ENCODE measurements at regions not wholly inside any gene's neighbourhood (a gene's known extent, or its start where the extent isn't known, plus 50 kb on each side); places are given as distances from the start of the nearest gene placed in this dataset.
A peak's percentile ranks its signal among the peaks of the same experiment; 100 is the strongest.

GRCh38 chr17:71902894-71903506, 217.8 kb upstream of the SOX9 start:
- peak; percentile 64 for DNase-seq (ENCODE audit: low read depth)

GRCh38 chr17:71905376-71906031, 215.3 kb upstream of the SOX9 start:
- no peak for DNase-seq (ENCODE audit: low read depth)

GRCh38 chr17:71909155-71909554, 211.7 kb upstream of the SOX9 start:
- no peak for DNase-seq (ENCODE audit: low read depth)

GRCh38 chr17:71910002-71910401, 210.8 kb upstream of the SOX9 start:
- DNase-seq (ENCODE audit: low read depth): no peak

GRCh38 chr17:71914042-71914441, 206.8 kb upstream of the SOX9 start:
- DNase-seq (ENCODE audit: low read depth): no peak

- no peak for DNase-seq (ENCODE audit: low read depth)
Observed at GRCh38 chr17:71914812-71915211, 206.0 kb upstream of the SOX9 start.

- DNase-seq (ENCODE audit: low read depth): no peak
Observed at GRCh38 chr17:71917715-71918114, 203.1 kb upstream of the SOX9 start.

- no peak for DNase-seq (ENCODE audit: low read depth)
Observed at GRCh38 chr17:71919186-71919585, 201.6 kb upstream of the SOX9 start.

- peak; percentile 50 for DNase-seq (ENCODE audit: low read depth)
Observed at GRCh38 chr17:71919896-71920295, 200.9 kb upstream of the SOX9 start.

- DNase-seq (ENCODE audit: low read depth): peak; percentile 84
Observed at GRCh38 chr17:71921796-71922195, 199.0 kb upstream of the SOX9 start.

GRCh38 chr17:71922439-71922838, 198.4 kb upstream of the SOX9 start:
- DNase-seq (ENCODE audit: low read depth): peak; percentile 99

- peak; percentile 91 for DNase-seq (ENCODE audit: low read depth)
Observed at GRCh38 chr17:71926746-71927398, 193.9 kb upstream of the SOX9 start.

GRCh38 chr17:71933306-71933705, 187.5 kb upstream of the SOX9 start:
- no peak for DNase-seq (ENCODE audit: low read depth)

- peak; percentile 32 for DNase-seq (ENCODE audit: low read depth)
Observed at GRCh38 chr17:71934520-71934919, 186.3 kb upstream of the SOX9 start.

GRCh38 chr17:71935341-71935740, 185.5 kb upstream of the SOX9 start:
- no peak for DNase-seq (ENCODE audit: low read depth)

- DNase-seq (ENCODE audit: low read depth): no peak
Observed at GRCh38 chr17:71936977-71937376, 183.8 kb upstream of the SOX9 start.

GRCh38 chr17:71937914-71938313, 182.9 kb upstream of the SOX9 start:
- DNase-seq (ENCODE audit: low read depth): no peak

- no peak for DNase-seq (ENCODE audit: low read depth)
Observed at GRCh38 chr17:71938340-71939010, 182.3 kb upstream of the SOX9 start.

GRCh38 chr17:71941920-71942319, 178.9 kb upstream of the SOX9 start:
- DNase-seq (ENCODE audit: low read depth): no peak

GRCh38 chr17:71942626-71943025, 178.2 kb upstream of the SOX9 start:
- no peak for DNase-seq (ENCODE audit: low read depth)

- no peak for DNase-seq (ENCODE audit: low read depth)
Observed at GRCh38 chr17:71948703-71949422, 172.0 kb upstream of the SOX9 start.

GRCh38 chr17:71959154-71959553, 161.7 kb upstream of the SOX9 start:
- DNase-seq (ENCODE audit: low read depth): peak; percentile 15
